PC-9 (cell line): ENCODE measurements at regions not wholly inside any gene's neighbourhood (a gene's known extent, or its start where the extent isn't known, plus 50 kb on each side); places are given as distances from the start of the nearest gene placed in this dataset.
"Not testable (repeated sequence)": the region's sequence is repeated elsewhere in the genome, so short reads cannot be mapped to it uniquely, and the experiment has no call there.

Source experiments
- CTCF ChIP-seq: fragments of 200-600 bp; sonication (generic); conservative IDR thresholded peaks from 2 replicates; pipeline ENCODE4 v1.6.1; 2017; ENCODE audit warnings: mixed run types, antibody characterized with exemption, mild to moderate bottlenecking, moderate library complexity
- EZH2 ChIP-seq: fragments of 200-600 bp; sonication (generic); IDR thresholded peaks from 2 replicates; pipeline ENCODE4 v1.8.0; 2017; ENCODE audit warnings: antibody characterized with exemption, low read depth

GRCh38 chr4:188448996-188449395, 309.8 kb downstream of the TRIML1 start:
- TF ChIP-seq CTCF, EZH2: not testable (repeated sequence)
